A204.1 (cell line): ENCODE measurements at regions not wholly inside any gene's neighbourhood (a gene's known extent, or its start where the extent isn't known, plus 50 kb on each side); places are given as distances from the start of the nearest gene placed in this dataset.
"Not testable (repeated sequence)": the region's sequence is repeated elsewhere in the genome, so short reads cannot be mapped to it uniquely, and the experiment has no call there.

Experiments used
- FAIRE-seq: peaks from 2 replicates; lab custom pipeline; 2012; peaks lifted over from hg19 to GRCh38; lab: Jason Lieb, UNC

DNA sequence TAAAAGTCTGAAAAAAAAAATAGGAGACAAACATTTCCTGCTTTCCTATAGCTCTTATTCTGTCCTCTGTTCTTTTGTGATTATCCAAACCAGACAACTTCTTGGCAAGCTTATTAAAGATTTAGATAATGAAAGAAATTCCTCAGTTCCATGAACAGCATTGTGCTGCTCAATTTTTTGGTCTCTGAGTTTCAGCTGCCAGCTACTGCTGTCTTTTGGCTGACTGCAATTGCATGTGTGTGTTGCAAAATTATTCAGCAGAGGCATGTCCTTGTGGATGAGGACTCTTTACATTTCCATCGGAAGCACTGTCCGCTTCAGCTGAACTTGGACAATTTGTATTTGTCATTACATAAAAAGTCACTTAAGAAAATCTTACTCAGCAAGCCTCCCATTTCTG, 397.3 kb upstream of the RASGRP1 start:
- FAIRE-seq, result no peak

DNA sequence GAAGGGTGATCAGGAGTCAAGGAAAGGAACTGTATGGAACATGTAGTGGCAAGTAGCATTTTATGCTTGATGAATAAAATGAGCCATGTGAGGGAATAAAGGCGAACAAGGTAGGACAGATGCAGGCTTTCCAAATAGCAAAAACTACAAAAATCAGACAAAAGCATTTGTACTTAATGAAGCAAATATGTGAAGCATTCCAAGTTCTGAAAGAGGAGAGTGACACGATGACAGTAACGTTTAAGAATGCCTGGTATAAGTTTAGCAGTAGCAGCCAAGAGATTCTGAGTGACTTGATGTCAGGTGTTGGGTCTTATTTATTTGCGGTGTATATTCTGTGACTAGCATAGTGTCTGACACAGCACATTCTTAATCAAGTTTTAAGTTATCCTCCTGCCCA, 408.2 kb upstream of the RASGRP1 start:
- FAIRE-seq, result no peak

DNA sequence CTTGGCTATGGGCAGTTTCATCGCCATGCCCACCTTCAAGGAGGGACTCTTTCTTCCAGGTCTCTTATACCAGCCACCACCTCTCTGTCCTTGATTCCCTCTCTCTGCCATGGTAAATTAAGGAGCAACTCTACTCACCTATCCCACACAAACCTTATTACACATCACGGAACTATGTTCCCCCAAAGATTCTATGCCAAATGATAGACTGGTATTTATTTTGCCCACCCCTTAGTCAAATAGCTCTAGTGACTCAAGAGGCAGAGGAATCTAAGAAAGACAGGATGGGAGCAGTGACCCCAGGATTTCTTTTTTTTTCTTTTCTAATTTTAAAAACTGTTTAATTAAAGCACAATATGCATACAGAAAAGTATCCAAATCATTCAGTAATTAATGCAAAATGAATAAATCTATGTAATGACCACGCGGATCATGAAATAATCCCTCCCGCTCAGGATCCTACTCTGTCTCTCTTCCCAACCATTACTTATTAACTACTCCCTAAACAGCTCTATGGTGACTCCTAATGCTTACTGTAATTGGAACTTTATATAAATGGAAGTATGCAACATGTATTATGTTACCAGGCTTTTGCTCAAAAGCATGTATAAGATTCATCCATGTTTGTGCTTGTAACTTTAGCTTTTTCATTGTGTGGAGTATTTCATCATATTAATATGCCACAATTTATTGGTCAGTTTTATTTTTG, 410.8 kb upstream of the RASGRP1 start:
- FAIRE-seq, result no peak

DNA sequence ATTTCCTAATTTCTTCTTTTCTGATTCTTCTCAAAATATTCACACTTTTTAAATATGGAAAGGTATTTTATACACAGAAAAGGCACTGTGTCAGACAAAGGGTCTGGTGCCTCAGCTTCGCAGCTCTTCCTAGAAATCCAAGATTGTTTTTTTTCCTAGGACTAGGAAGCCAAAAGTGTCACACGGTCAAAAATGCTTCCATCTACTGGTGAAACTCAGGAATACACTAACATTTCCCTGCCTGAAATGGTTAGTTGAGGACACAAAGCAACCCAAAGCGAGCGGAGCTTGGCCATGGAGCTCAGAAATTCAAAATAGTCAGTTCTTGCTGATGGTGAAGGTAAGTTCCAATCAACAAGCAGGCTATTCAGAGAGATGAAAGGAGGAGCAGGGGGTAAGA, 426.5 kb upstream of the RASGRP1 start:
- no peak for FAIRE-seq

- FAIRE-seq, result no peak
These were observed 427.1 kb upstream of the RASGRP1 start for GRCh38 chr15:38991701-38992100.

DNA sequence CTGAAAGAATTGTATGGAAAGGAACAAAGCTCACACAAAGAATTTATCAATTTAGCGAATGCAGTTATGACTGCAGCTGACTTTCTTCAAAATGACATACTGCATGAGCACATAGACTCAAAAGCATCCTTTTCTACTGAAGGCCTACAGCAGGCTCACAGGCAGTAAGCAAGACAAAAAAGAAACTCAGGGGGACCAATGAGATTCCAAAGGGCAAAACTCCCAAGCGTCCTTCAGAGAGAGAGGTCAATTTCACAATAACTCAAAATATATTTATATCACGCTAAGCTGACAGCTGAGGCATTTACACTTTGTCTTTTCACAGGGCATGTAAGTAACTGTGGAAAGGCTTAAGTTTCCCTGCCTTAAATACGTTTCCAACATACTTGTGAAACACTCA, 427.9 kb upstream of the RASGRP1 start:
- FAIRE-seq, result no peak

- no peak for FAIRE-seq
These were observed 428.3 kb upstream of the RASGRP1 start for GRCh38 chr15:38992930-38993329.

GRCh38 chr15:38994310-38994709, 429.7 kb upstream of the RASGRP1 start:
- FAIRE-seq, result no peak

- FAIRE-seq, result no peak
These were observed 431.6 kb upstream of the RASGRP1 start for GRCh38 chr15:38996111-38996631.

- FAIRE-seq, result no peak
These were observed 433.2 kb upstream of the RASGRP1 start for GRCh38 chr15:38997841-38998240.

- FAIRE-seq, result no peak
These were observed 435.6 kb upstream of the RASGRP1 start for GRCh38 chr15:39000008-39000734.

DNA sequence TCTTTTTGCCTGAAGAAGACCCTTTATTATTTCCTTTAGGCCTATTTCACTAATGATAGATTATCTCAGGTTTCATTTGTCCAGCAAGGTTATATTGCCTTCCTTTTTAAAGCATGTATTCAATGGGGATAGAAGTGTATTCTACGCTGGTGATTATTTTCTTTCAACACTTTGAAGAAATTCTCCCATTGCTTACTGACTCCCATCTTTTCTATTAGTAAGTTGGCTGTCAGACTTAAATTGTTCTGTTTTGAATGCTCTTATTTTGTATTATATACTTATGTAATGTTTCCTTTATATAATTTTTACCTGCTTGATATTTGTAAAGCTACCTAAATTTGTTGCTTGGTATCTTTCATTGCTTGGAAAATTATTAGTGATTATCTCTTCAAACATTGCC, 445.1 kb upstream of the RASGRP1 start:
- no peak for FAIRE-seq

DNA sequence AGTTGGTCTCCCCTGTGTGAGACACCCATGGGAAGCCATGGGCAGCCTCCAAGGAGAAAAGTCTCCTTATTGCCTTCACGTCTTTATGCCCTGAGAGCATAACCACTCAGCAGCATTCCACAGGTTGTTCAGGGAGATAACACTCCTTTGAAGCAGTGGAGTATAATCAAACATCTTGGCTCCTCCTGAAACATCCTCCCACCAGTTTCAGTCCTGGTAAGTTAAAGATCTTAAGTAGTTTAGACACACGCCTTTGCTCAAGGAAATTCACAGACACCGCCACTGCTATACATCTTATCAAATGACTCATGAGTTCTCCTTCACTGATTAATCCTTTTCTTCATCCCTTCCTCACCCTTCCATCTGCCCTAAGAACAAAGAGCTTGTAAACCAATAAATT, 446.5 kb upstream of the RASGRP1 start:
- not testable (repeated sequence) for FAIRE-seq

DNA sequence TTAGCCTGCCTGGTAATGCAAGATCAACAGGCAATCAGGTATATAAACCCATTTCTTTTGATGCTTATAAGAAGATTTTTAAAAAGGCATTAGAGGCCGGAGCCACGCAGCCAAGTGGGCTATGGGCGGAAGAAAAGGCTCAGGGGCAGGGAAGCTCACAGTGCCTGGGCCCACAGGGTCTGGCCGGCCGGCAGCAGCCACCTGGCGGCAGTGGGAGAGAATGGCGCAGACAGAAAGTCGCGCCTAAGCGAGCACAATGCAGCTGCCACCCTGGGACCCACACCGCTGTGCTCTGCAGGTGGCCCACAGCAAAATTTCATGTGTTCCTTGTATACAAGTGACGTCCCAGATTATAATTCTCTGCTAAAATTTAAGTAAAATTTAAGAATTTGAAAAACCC, 448.6 kb upstream of the RASGRP1 start:
- no peak for FAIRE-seq

- FAIRE-seq, result no peak
These were observed 450.1 kb upstream of the RASGRP1 start for GRCh38 chr15:39014682-39015081.

- no peak for FAIRE-seq
These were observed 452.1 kb upstream of the RASGRP1 start for GRCh38 chr15:39016706-39017105.

DNA sequence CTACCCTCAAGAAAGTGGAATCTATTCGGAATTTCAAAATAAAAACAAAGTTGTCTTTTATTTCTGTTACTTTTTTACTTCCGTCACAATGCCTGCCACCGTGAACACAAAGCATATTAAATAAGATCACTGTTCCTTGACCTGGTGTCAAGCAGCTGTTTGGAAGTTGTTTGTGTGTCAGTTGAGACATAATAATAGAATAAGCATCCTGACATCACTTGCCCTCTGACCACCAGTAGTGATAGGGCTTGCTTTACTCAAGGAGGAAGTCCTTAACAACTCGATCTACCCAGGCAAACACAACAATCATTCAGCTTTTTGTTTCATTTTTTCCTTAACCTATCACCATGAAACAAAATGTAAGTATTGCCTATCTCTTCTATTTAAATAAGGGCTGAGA, 454.4 kb upstream of the RASGRP1 start:
- FAIRE-seq, result no peak

DNA sequence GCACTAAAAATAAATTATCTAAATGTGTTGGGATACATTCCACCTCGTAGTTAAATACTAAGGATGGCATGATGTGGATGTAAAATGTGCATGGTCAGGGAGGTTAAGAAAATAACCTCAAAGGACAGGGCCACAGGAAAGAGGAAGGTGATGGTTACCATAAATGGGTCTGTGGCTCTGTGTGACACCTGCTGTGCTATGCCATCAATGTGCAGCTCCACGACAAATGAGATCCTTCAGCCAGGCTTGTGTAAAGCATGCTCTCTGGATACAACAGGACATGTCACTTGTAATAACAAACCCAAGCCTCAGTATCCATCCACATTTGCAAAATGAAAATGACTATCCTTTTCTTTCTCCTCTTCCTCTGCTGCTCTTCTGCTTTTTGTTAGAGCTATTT, 456.7 kb upstream of the RASGRP1 start:
- no peak for FAIRE-seq

GRCh38 chr15:39022532-39023305, 458.1 kb upstream of the RASGRP1 start:
- no peak for FAIRE-seq

GRCh38 chr15:39025321-39025720, 460.7 kb upstream of the RASGRP1 start:
- no peak for FAIRE-seq

GRCh38 chr15:39025881-39026280, 461.3 kb upstream of the RASGRP1 start:
- FAIRE-seq, result no peak

GRCh38 chr15:39028069-39028468, 463.5 kb upstream of the RASGRP1 start:
- FAIRE-seq, result no peak

GRCh38 chr15:39029741-39030140, 465.1 kb upstream of the RASGRP1 start:
- no peak for FAIRE-seq
